ENCODE measurements at regions not wholly inside any gene's neighbourhood (a gene's known extent, or its start where the extent isn't known, plus 50 kb on each side); places are given as distances from the start of the nearest gene placed in this dataset.

DNA sequence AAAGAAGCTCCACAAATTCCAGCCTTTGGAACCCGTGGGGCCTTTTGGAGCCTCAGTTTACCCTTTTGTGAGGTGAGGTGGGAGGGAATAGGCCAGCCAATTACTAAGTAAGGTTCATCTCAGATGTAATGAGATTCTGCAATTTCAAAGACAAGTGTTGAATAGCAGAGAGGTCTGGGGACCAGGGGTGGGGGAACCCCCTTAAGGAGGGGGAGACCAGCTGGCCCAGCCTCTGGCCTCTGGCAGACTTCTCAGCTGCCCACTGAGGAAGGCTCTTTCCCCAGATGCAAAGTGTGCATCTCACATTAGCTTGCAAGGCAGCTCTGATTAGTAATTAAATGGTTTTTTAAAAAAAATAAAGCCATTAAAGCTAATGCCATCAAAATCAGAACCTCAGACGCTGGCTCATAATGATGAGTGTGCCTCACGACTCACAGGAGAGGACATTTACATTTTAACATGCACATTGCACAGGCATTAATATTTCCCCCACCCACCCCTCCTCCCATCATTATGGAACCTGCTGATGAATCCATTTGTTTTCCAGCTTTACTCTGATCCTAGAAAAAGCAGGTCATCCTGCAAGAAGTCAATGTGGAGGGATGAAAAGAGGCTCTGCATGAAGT is 176.7 kb upstream of the TLE3 start:
- Histone ChIP-seq H3K9me3 (no peaks in the 10 kb centered on the region), H3K4me3 (no peak overlapping the region), H3K36me3 (no peaks in the 10 kb centered on the region), H3K27ac (no peak overlapping the region), H3K4me1 (peaks cover 4 to 19% (median 11%) of the 10 kb centered on the region in 4 donors), H3K27me3 (no peaks in the 10 kb centered on the region)
- no peak for DNase-seq
- intact Hi-C loops (cut with DNase I; ENCODE audit: low total_unique reads) (no loop called here), in situ Hi-C loops (cut with MboI; ENCODE audit: low pct_ligation_motif_present in 1 of 4, low pct_unique_long_range_greater_than_20kb in 1 of 4, low sequenced_read_pairs in 3 of 4) (no loop called here)
- TF ChIP-seq POLR2A (IDR thresholded peaks at IDR 0.05) (no peak), EP300 (IDR thresholded peaks at IDR 0.05; ENCODE audit: low read depth) (no peak), POLR2AphosphoS5 (IDR thresholded peaks at IDR 0.05) (no peak)
- TF ChIP-seq, protein P1, sequence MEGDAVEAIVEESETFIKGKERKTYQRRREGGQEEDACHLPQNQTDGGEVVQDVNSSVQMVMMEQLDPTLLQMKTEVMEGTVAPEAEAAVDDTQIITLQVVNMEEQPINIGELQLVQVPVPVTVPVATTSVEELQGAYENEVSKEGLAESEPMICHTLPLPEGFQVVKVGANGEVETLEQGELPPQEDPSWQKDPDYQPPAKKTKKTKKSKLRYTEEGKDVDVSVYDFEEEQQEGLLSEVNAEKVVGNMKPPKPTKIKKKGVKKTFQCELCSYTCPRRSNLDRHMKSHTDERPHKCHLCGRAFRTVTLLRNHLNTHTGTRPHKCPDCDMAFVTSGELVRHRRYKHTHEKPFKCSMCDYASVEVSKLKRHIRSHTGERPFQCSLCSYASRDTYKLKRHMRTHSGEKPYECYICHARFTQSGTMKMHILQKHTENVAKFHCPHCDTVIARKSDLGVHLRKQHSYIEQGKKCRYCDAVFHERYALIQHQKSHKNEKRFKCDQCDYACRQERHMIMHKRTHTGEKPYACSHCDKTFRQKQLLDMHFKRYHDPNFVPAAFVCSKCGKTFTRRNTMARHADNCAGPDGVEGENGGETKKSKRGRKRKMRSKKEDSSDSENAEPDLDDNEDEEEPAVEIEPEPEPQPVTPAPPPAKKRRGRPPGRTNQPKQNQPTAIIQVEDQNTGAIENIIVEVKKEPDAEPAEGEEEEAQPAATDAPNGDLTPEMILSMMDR (IDR thresholded peaks at IDR 0.05) = no peak
- 82 to 100% methylated on average over 2 to 3 of the region's 3 CpGs for WGBS, 2 donors (ENCODE audit: low coverage in 1 of 2)

DNA sequence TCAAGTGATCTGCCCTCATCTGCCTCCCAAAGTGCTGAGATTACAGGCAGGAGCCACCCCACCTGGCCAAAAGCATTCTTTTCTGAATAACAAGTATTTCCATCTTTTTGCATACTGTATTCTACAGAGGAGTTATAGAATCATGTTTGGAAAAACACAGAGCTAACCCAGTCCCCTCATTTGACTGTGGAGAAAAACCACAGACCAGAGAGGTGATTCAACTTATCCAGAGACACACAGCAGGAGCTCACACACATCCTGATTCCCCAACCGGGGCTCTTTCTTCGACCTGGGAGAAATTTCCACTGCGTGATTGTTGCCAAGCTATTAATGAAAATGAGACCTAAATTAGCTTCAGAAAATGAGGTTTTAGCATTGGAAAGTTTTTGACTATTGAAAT is 176.1 kb upstream of the TLE3 start:
- no peak overlapping the region for H3K27ac ChIP-seq
- TF ChIP-seq, protein P1 (IDR thresholded peaks at IDR 0.05) = no peak
- no peak for TF ChIP-seq POLR2AphosphoS5 (IDR thresholded peaks at IDR 0.05)
- no peak for TF ChIP-seq POLR2A (IDR thresholded peaks at IDR 0.05)
- no peak for DNase-seq
- intact Hi-C loops (cut with DNase I; ENCODE audit: low total_unique reads) (no loop called here), in situ Hi-C loops (cut with MboI; ENCODE audit: low pct_ligation_motif_present in 1 of 4, low pct_unique_long_range_greater_than_20kb in 1 of 4, low sequenced_read_pairs in 3 of 4) (no loop called here)
- H3K9me3 ChIP-seq = no peaks in the 10 kb centered on the region
- no peak overlapping the region for H3K4me3 ChIP-seq
- peaks cover 4 to 20% (median 11%) of the 10 kb centered on the region in 4 donors for H3K4me1 ChIP-seq
- H3K36me3 ChIP-seq = no peaks in the 10 kb centered on the region
- no peaks in the 10 kb centered on the region for H3K27me3 ChIP-seq
- WGBS, 2 donors (ENCODE audit: low coverage in 1 of 2) = 77 to 83% methylated on average over 3 of the region's 3 CpGs

DNA sequence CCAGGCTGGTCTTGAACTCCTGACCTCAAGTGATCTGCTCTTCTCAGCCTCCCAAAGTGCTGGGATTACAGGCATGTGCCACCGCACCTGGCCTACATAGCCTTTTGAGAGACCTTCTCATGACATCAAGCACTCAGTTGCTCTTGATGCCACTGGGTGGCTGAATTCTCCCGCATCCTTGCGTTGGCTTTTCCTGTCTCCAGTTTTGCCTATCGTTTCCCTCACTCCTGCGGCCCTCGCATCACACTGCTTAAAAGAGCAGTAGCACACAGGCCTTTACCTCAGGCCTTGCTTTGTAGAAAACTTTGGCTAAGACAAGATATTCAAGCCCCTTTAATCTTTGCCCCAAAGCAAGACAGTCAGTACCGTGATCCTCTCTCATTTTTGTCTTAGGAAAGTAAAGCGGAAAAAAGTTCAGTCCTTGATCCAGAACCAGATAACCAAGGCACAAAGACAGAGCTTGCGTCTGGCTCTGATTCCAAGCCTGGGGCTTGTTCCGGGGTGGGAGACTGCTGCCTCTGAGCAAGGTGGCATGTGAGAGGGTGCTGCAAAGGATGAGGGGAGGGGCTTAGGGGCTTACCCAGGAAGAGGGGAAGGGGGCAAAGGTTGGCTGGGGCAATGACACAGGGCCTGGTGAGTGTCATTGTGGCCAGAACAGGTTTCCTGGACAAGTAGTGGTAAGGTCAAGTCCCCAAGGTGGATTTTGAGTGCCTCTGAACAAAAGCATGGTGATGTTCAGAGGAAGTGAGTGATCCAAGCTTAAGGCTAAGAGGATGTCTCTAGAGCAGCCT is 175.0 kb upstream of the TLE3 start:
- in situ Hi-C loops (cut with MboI; ENCODE audit: low pct_ligation_motif_present in 1 of 4, low pct_unique_long_range_greater_than_20kb in 1 of 4, low sequenced_read_pairs in 3 of 4) = no loop called here
- H3K27me3 ChIP-seq = no peaks in the 10 kb centered on the region
- WGBS, 2 donors (ENCODE audit: low coverage in 1 of 2) = 96 to 97% methylated on average over 5 to 10 of the region's 10 CpGs
- intact Hi-C loops (cut with DNase I; ENCODE audit: low total_unique reads) = no loop called here
- no peak overlapping the region for H3K4me3 ChIP-seq
- H3K9me3 ChIP-seq = no peaks in the 10 kb centered on the region
- no peak overlapping the region for H3K27ac ChIP-seq
- DNase-seq = no peak
- no peaks in the 10 kb centered on the region for H3K36me3 ChIP-seq
- H3K4me1 ChIP-seq = peaks cover 4 to 20% (median 11%) of the 10 kb centered on the region in 4 donors
- TF ChIP-seq EP300 (IDR thresholded peaks at IDR 0.05; ENCODE audit: low read depth) = no peak
- TF ChIP-seq POLR2A (IDR thresholded peaks at IDR 0.05) = no peak
- TF ChIP-seq, protein P1 (IDR thresholded peaks at IDR 0.05) = no peak
- no peak for TF ChIP-seq POLR2AphosphoS5 (IDR thresholded peaks at IDR 0.05)

DNA sequence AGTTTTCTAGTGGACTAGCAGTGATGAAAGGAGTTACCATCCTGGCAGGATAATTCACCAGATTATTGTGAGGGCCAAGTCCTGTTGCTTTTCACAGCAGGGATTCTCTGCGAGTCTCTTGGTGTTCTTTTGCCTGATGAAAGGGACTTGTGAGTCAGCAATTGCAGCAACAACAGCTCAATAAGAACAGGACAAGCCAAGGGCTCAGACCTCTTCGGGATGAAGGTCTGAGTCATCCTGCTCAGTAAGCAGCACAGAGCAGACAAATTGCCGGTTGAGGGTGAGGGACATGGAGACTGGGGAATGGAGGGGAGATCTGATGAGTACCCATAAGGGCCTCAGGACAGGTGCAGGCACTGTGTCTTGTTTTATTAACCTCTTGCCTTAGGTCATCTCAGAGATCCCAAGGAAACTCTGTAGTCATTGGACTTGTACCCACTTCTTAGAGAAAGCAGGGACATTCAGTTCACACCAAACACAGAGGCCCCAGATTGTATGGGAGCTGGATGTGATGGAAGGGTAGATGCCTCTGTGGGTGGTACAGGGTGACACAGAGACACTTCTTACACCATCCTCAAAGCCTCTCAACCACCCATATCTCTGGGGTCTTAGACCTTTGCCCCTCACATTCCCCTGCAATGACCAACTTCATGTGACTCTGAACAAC is 173.8 kb upstream of the TLE3 start:
- H3K4me3 ChIP-seq = no peak overlapping the region
- no peaks in the 10 kb centered on the region for H3K36me3 ChIP-seq
- H3K27ac ChIP-seq = peak overlapping the region in 3 of 4 donors; percentile 60 to 61 (median 61)
- intact Hi-C loops (cut with DNase I; ENCODE audit: low total_unique reads) (no loop called here), in situ Hi-C loops (cut with MboI; ENCODE audit: low pct_ligation_motif_present in 1 of 4, low pct_unique_long_range_greater_than_20kb in 1 of 4, low sequenced_read_pairs in 3 of 4) (no loop called here)
- TF ChIP-seq, protein P1 (IDR thresholded peaks at IDR 0.05) = no peak
- TF ChIP-seq POLR2AphosphoS5 (IDR thresholded peaks at IDR 0.05) = peak; percentile 14 to 75 (median 48)
- H3K27me3 ChIP-seq = no peaks in the 10 kb centered on the region
- WGBS, 2 donors (ENCODE audit: low coverage in 1 of 2) = 20 to 38% methylated on average over 1 to 3 of the region's 3 CpGs
- peaks cover 4 to 28% (median 13%) of the 10 kb centered on the region in 4 donors for H3K4me1 ChIP-seq
- peak; percentile 22 for DNase-seq
- no peaks in the 10 kb centered on the region for H3K9me3 ChIP-seq

Measured in transverse colon (tissue), 4 donors.